ENCODE measurements at regions not wholly inside any gene's neighbourhood (a gene's known extent, or its start where the extent isn't known, plus 50 kb on each side); places are given as distances from the start of the nearest gene placed in this dataset.

- ATAC-seq (replicated peaks; ENCODE audit: extremely low read depth, poor library complexity, severe bottlenecking) (no peak), DNase-seq (ENCODE audit: low spot score in 2 of 2) (no peak)
- Mint-ChIP-seq H3K9me3 (peaks cover 28% of the 10 kb centered on the region), H3K36me3 (ENCODE audit: insufficient read depth) (peaks cover 1% of the 10 kb centered on the region), H3K27ac (ENCODE audit: low read depth) (no peak overlapping the region), H3K27me3 (no peaks in the 10 kb centered on the region), H3K4me1 (no peaks in the 10 kb centered on the region), H3K4me3 (no peak overlapping the region)
These were observed 464.6 kb downstream of the PCDH18 start for GRCh38 chr4:137067735-137068134.

GRCh38 chr4:137065311-137065710, 467.0 kb downstream of the PCDH18 start:
- Mint-ChIP-seq H3K27ac (ENCODE audit: low read depth) (no peak overlapping the region), H3K4me1 (no peaks in the 10 kb centered on the region), H3K9me3 (peaks cover 22% of the 10 kb centered on the region), H3K36me3 (ENCODE audit: insufficient read depth) (peaks cover 1% of the 10 kb centered on the region), H3K4me3 (no peak overlapping the region), H3K27me3 (no peaks in the 10 kb centered on the region)
- ATAC-seq (replicated peaks; ENCODE audit: extremely low read depth, poor library complexity, severe bottlenecking): no peak
- no peak for DNase-seq (ENCODE audit: low spot score in 2 of 2)

GRCh38 chr4:137063961-137064360, 468.3 kb downstream of the PCDH18 start:
- DNase-seq (ENCODE audit: low spot score in 2 of 2) (no peak), ATAC-seq (replicated peaks; ENCODE audit: extremely low read depth, poor library complexity, severe bottlenecking) (no peak)
- peaks cover 1% of the 10 kb centered on the region for H3K36me3 Mint-ChIP-seq (ENCODE audit: insufficient read depth)
- H3K27me3 Mint-ChIP-seq: no peaks in the 10 kb centered on the region
- H3K4me3 Mint-ChIP-seq: no peak overlapping the region
- H3K27ac Mint-ChIP-seq (ENCODE audit: low read depth): no peak overlapping the region
- peaks cover 22% of the 10 kb centered on the region for H3K9me3 Mint-ChIP-seq
- H3K4me1 Mint-ChIP-seq: no peaks in the 10 kb centered on the region

- Mint-ChIP-seq H3K27ac (ENCODE audit: low read depth) (no peak overlapping the region), H3K4me1 (no peaks in the 10 kb centered on the region), H3K27me3 (no peaks in the 10 kb centered on the region), H3K36me3 (ENCODE audit: insufficient read depth) (no peaks in the 10 kb centered on the region), H3K4me3 (no peak overlapping the region), H3K9me3 (peaks cover 22% of the 10 kb centered on the region)
- no peak for DNase-seq (ENCODE audit: low spot score in 2 of 2)
- ATAC-seq (replicated peaks; ENCODE audit: extremely low read depth, poor library complexity, severe bottlenecking): no peak
These were observed 489.1 kb downstream of the PCDH18 start for GRCh38 chr4:137043184-137043583.

- H3K27me3 Mint-ChIP-seq: no peaks in the 10 kb centered on the region
- no peak overlapping the region for H3K27ac Mint-ChIP-seq (ENCODE audit: low read depth)
- DNase-seq (ENCODE audit: low spot score in 2 of 2) (no peak), ATAC-seq (replicated peaks; ENCODE audit: extremely low read depth, poor library complexity, severe bottlenecking) (no peak)
- no peaks in the 10 kb centered on the region for H3K4me1 Mint-ChIP-seq
- no peak overlapping the region for H3K4me3 Mint-ChIP-seq
- H3K9me3 Mint-ChIP-seq: peaks cover 19% of the 10 kb centered on the region
- H3K36me3 Mint-ChIP-seq (ENCODE audit: insufficient read depth): no peaks in the 10 kb centered on the region
These were observed 492.9 kb downstream of the PCDH18 start for GRCh38 chr4:137039370-137039769.

- H3K36me3 Mint-ChIP-seq (ENCODE audit: insufficient read depth): peaks cover 4% of the 10 kb centered on the region
- no peaks in the 10 kb centered on the region for H3K27me3 Mint-ChIP-seq
- no peaks in the 10 kb centered on the region for H3K4me1 Mint-ChIP-seq
- no peak for DNase-seq (ENCODE audit: low spot score in 2 of 2)
- peaks cover 16% of the 10 kb centered on the region for H3K9me3 Mint-ChIP-seq
- no peak overlapping the region for H3K4me3 Mint-ChIP-seq
- no peak for ATAC-seq (replicated peaks; ENCODE audit: extremely low read depth, poor library complexity, severe bottlenecking)
- no peak overlapping the region for H3K27ac Mint-ChIP-seq (ENCODE audit: low read depth)
These were observed 500.1 kb downstream of the PCDH18 start for GRCh38 chr4:137032222-137032621.

GRCh38 chr4:137029026-137029425, 503.3 kb downstream of the PCDH18 start:
- Mint-ChIP-seq H3K36me3 (ENCODE audit: insufficient read depth) (peaks cover 4% of the 10 kb centered on the region), H3K27ac (ENCODE audit: low read depth) (no peak overlapping the region), H3K4me1 (no peaks in the 10 kb centered on the region), H3K9me3 (peaks cover 18% of the 10 kb centered on the region), H3K4me3 (no peak overlapping the region), H3K27me3 (no peaks in the 10 kb centered on the region)
- ATAC-seq (replicated peaks; ENCODE audit: extremely low read depth, poor library complexity, severe bottlenecking) (no peak), DNase-seq (ENCODE audit: low spot score in 2 of 2) (no peak)

GRCh38 chr4:137025484-137026059, 506.7 kb downstream of the PCDH18 start:
- no peak overlapping the region for H3K27ac Mint-ChIP-seq (ENCODE audit: low read depth)
- H3K4me3 Mint-ChIP-seq: no peak overlapping the region
- H3K4me1 Mint-ChIP-seq: no peaks in the 10 kb centered on the region
- ATAC-seq (replicated peaks; ENCODE audit: extremely low read depth, poor library complexity, severe bottlenecking): no peak
- no peak for DNase-seq (ENCODE audit: low spot score in 2 of 2)
- peaks cover 25% of the 10 kb centered on the region for H3K9me3 Mint-ChIP-seq
- no peaks in the 10 kb centered on the region for H3K27me3 Mint-ChIP-seq
- H3K36me3 Mint-ChIP-seq (ENCODE audit: insufficient read depth): peaks cover 2% of the 10 kb centered on the region

GRCh38 chr4:137015426-137016409, 516.6 kb downstream of the PCDH18 start:
- Mint-ChIP-seq H3K4me3 (no peak overlapping the region), H3K4me1 (no peaks in the 10 kb centered on the region), H3K9me3 (no peaks in the 10 kb centered on the region), H3K27ac (ENCODE audit: low read depth) (no peak overlapping the region), H3K27me3 (no peaks in the 10 kb centered on the region), H3K36me3 (ENCODE audit: insufficient read depth) (no peaks in the 10 kb centered on the region)
- ATAC-seq (replicated peaks; ENCODE audit: extremely low read depth, poor library complexity, severe bottlenecking): no peak
- no peak for DNase-seq (ENCODE audit: low spot score in 2 of 2)

GRCh38 chr4:137000432-137000831, 531.9 kb downstream of the PCDH18 start:
- Mint-ChIP-seq H3K4me1 (no peaks in the 10 kb centered on the region), H3K27me3 (no peaks in the 10 kb centered on the region), H3K27ac (ENCODE audit: low read depth) (no peak overlapping the region), H3K9me3 (peaks cover 19% of the 10 kb centered on the region), H3K4me3 (no peak overlapping the region), H3K36me3 (ENCODE audit: insufficient read depth) (no peaks in the 10 kb centered on the region)
- DNase-seq (ENCODE audit: low spot score in 2 of 2) (no peak), ATAC-seq (replicated peaks; ENCODE audit: extremely low read depth, poor library complexity, severe bottlenecking) (no peak)

- no peak for DNase-seq (ENCODE audit: low spot score in 2 of 2)
- Mint-ChIP-seq H3K36me3 (ENCODE audit: insufficient read depth) (no peaks in the 10 kb centered on the region), H3K4me1 (no peaks in the 10 kb centered on the region), H3K9me3 (peaks cover 28% of the 10 kb centered on the region), H3K27me3 (no peaks in the 10 kb centered on the region), H3K27ac (ENCODE audit: low read depth) (no peak overlapping the region), H3K4me3 (no peak overlapping the region)
- ATAC-seq (replicated peaks; ENCODE audit: extremely low read depth, poor library complexity, severe bottlenecking): no peak
These were observed 540.3 kb downstream of the PCDH18 start for GRCh38 chr4:136992032-136992431.

- Mint-ChIP-seq H3K36me3 (ENCODE audit: insufficient read depth) (peaks cover 2% of the 10 kb centered on the region), H3K4me3 (no peak overlapping the region), H3K9me3 (peaks cover 13% of the 10 kb centered on the region), H3K27me3 (no peaks in the 10 kb centered on the region), H3K27ac (ENCODE audit: low read depth) (no peak overlapping the region), H3K4me1 (no peaks in the 10 kb centered on the region)
- no peak for DNase-seq (ENCODE audit: low spot score in 2 of 2)
- no peak for ATAC-seq (replicated peaks; ENCODE audit: extremely low read depth, poor library complexity, severe bottlenecking)
These were observed 546.6 kb downstream of the PCDH18 start for GRCh38 chr4:136985683-136986082.

- Mint-ChIP-seq H3K27me3 (no peaks in the 10 kb centered on the region), H3K36me3 (ENCODE audit: insufficient read depth) (no peaks in the 10 kb centered on the region), H3K27ac (ENCODE audit: low read depth) (no peak overlapping the region), H3K9me3 (peaks cover 13% of the 10 kb centered on the region), H3K4me1 (no peaks in the 10 kb centered on the region), H3K4me3 (no peak overlapping the region)
- ATAC-seq (replicated peaks; ENCODE audit: extremely low read depth, poor library complexity, severe bottlenecking): no peak
- no peak for DNase-seq (ENCODE audit: low spot score in 2 of 2)
These were observed 565.2 kb downstream of the PCDH18 start for GRCh38 chr4:136967069-136967468.

All from central memory CD8-positive, alpha-beta T cell (primary cell).